Liver (tissue), 3 donors: ENCODE measurements at regions not wholly inside any gene's neighbourhood (a gene's known extent, or its start where the extent isn't known, plus 50 kb on each side); places are given as distances from the start of the nearest gene placed in this dataset.

Experiments used
- EGR1 ChIP-seq, 2 donors: IDR thresholded peaks; 2 replicates each; pipeline ENCODE4 v1.6.1; 2016 to 2018; ENCODE audit warnings: antibody characterized with exemption in 2 of 2, low read depth in 2 of 2
- FOXA1 ChIP-seq: IDR thresholded peaks from 2 replicates; pipeline ENCODE4 v1.6.1; 2016; ENCODE audit warnings: antibody characterized with exemption
- GABPA ChIP-seq, 2 donors: IDR thresholded peaks in 1 of 2; conservative IDR thresholded peaks in 1 of 2; 2 replicates each; pipeline ENCODE4 v1.6.1; 2016; ENCODE audit warnings: antibody characterized with exemption in 2 of 2, mild to moderate bottlenecking in 1 of 2, moderate library complexity in 1 of 2
- HNF4A ChIP-seq, 2 donors: conservative IDR thresholded peaks; 2 replicates each; pipeline ENCODE4 v1.6.1; 2016; ENCODE audit warnings: antibody characterized with exemption in 2 of 2, mild to moderate bottlenecking in 2 of 2
- JUND ChIP-seq, 2 donors: IDR thresholded peaks; 2 replicates each; pipeline ENCODE4 v1.6.1; 2016; ENCODE audit warnings: antibody characterized with exemption in 2 of 2
- RXRA ChIP-seq, 2 donors: IDR thresholded peaks; 2 replicates each; pipeline ENCODE4 v1.6.1; 2017 to 2018; ENCODE audit warnings: antibody characterized with exemption in 2 of 2, mild to moderate bottlenecking in 1 of 2
- SP1 ChIP-seq: IDR thresholded peaks from 2 replicates; pipeline ENCODE4 v1.6.1; 2018; ENCODE audit warnings: antibody characterized with exemption, mild to moderate bottlenecking
- TAF1 ChIP-seq: conservative IDR thresholded peaks from 2 replicates; pipeline ENCODE4 v1.6.1; 2016; ENCODE audit warnings: antibody characterized with exemption, mild to moderate bottlenecking
- YY1 ChIP-seq: IDR thresholded peaks from 2 replicates; pipeline ENCODE4 v1.6.1; 2016; ENCODE audit warnings: antibody characterized with exemption, mild to moderate bottlenecking
- TF ChIP-seq, protein P1 (sequence below): fragments of 150-350 bp; IDR thresholded peaks from 2 replicates; pipeline ENCODE4 v1.5.1; 2017; ENCODE audit warnings: improper control_type of control experiment, low read depth, low read length; ENCODE audit not compliant: missing input control
- TF ChIP-seq, protein P2 (sequence below): IDR thresholded peaks from 2 replicates; pipeline ENCODE4 v1.6.1; 2016; ENCODE audit warnings: antibody characterized with exemption
- TF ChIP-seq, protein P3 (sequence below): IDR thresholded peaks from 2 replicates; pipeline ENCODE4 v1.6.1; 2016; ENCODE audit warnings: antibody characterized with exemption, mild to moderate bottlenecking
- TF ChIP-seq, protein P4 (sequence below): IDR thresholded peaks from 2 replicates; pipeline ENCODE4 v1.6.1; 2016; ENCODE audit warnings: antibody characterized with exemption
- donor health status: healthy.
- donor health status: healthy.

DNA sequence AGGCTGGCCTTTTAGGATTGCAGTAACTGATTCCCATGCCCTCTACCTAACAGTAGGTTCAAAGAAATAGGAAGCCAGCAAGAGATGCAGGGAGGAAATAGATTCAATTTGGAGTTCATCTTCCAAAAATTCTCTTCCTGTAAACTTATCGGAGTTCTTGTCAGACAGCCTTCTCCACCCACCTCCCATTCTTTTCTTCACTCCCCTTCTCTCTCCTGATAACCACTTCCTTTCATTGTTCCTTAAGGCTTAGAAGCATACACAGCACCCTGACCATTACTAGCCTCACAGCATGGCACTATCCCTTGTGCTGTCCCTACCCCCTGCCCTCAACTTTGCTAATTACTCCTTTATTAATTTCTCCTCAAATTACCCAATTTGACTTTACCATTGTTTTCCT is 130.4 kb upstream of the ADAMTS9 start:
- no peak for TF ChIP-seq TAF1
- TF ChIP-seq, protein P1, sequence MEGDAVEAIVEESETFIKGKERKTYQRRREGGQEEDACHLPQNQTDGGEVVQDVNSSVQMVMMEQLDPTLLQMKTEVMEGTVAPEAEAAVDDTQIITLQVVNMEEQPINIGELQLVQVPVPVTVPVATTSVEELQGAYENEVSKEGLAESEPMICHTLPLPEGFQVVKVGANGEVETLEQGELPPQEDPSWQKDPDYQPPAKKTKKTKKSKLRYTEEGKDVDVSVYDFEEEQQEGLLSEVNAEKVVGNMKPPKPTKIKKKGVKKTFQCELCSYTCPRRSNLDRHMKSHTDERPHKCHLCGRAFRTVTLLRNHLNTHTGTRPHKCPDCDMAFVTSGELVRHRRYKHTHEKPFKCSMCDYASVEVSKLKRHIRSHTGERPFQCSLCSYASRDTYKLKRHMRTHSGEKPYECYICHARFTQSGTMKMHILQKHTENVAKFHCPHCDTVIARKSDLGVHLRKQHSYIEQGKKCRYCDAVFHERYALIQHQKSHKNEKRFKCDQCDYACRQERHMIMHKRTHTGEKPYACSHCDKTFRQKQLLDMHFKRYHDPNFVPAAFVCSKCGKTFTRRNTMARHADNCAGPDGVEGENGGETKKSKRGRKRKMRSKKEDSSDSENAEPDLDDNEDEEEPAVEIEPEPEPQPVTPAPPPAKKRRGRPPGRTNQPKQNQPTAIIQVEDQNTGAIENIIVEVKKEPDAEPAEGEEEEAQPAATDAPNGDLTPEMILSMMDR, result no peak
- no peak for TF ChIP-seq JUND (IDR thresholded peaks at IDR 0.05)
- no peak for TF ChIP-seq EGR1 (IDR thresholded peaks at IDR 0.05; ENCODE audit: low read depth in 2 of 2)
- TF ChIP-seq, protein P2, sequence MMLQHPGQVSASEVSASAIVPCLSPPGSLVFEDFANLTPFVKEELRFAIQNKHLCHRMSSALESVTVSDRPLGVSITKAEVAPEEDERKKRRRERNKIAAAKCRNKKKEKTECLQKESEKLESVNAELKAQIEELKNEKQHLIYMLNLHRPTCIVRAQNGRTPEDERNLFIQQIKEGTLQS, result no peak
- TF ChIP-seq GABPA (IDR thresholded peaks at IDR 0.05 in 1 of 2, conservative IDR thresholded peaks at IDR 0.05 in 1 of 2), result no peak
- TF ChIP-seq, protein P3, sequence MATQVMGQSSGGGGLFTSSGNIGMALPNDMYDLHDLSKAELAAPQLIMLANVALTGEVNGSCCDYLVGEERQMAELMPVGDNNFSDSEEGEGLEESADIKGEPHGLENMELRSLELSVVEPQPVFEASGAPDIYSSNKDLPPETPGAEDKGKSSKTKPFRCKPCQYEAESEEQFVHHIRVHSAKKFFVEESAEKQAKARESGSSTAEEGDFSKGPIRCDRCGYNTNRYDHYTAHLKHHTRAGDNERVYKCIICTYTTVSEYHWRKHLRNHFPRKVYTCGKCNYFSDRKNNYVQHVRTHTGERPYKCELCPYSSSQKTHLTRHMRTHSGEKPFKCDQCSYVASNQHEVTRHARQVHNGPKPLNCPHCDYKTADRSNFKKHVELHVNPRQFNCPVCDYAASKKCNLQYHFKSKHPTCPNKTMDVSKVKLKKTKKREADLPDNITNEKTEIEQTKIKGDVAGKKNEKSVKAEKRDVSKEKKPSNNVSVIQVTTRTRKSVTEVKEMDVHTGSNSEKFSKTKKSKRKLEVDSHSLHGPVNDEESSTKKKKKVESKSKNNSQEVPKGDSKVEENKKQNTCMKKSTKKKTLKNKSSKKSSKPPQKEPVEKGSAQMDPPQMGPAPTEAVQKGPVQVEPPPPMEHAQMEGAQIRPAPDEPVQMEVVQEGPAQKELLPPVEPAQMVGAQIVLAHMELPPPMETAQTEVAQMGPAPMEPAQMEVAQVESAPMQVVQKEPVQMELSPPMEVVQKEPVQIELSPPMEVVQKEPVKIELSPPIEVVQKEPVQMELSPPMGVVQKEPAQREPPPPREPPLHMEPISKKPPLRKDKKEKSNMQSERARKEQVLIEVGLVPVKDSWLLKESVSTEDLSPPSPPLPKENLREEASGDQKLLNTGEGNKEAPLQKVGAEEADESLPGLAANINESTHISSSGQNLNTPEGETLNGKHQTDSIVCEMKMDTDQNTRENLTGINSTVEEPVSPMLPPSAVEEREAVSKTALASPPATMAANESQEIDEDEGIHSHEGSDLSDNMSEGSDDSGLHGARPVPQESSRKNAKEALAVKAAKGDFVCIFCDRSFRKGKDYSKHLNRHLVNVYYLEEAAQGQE, result no peak
- TF ChIP-seq, protein P4, sequence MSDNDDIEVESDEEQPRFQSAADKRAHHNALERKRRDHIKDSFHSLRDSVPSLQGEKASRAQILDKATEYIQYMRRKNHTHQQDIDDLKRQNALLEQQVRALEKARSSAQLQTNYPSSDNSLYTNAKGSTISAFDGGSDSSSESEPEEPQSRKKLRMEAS, result no peak
- no peak for TF ChIP-seq YY1
- no peak for TF ChIP-seq FOXA1
- no peak for TF ChIP-seq HNF4A (conservative IDR thresholded peaks at IDR 0.05)
- no peak for TF ChIP-seq RXRA (IDR thresholded peaks at IDR 0.05)
- TF ChIP-seq SP1, result no peak
